RWPE1 (cell line): ENCODE measurements at regions not wholly inside any gene's neighbourhood (a gene's known extent, or its start where the extent isn't known, plus 50 kb on each side); places are given as distances from the start of the nearest gene placed in this dataset.
"Not testable (repeated sequence)": the region's sequence is repeated elsewhere in the genome, so short reads cannot be mapped to it uniquely, and the experiment has no call there.

ENCODE experiments used
- CTCF ChIA-PET: fragments of 350-600 bp; sonication (Branson Sonifier 250); formaldehyde crosslinking; extraction: SDS; loops from one replicate; lab custom pipeline; 2021; lab: Yijun Ruan, JAX
- POLR2A ChIA-PET: fragments of 400-600 bp; formaldehyde crosslinking; extraction: SDS; loops from one replicate; lab custom pipeline; 2020; ENCODE audit warnings: antibody characterized with exemption; ENCODE audit not compliant: low non-redundant PET; lab: Yijun Ruan, JAX
- DNase-seq: peaks from one replicate; pipeline ENCODE4 v3.0.0; 2012; ENCODE audit warnings: low spot score
- H3K27ac ChIP-seq: fragments of 450-650 bp; 2 replicates; pipeline ENCODE4 v1.5.1; 2017
- TF ChIP-seq, protein P1 (sequence below): fragments of 450-650 bp; conservative IDR thresholded peaks from 2 replicates; pipeline ENCODE4 v1.5.1; 2017; ENCODE audit warnings: low read depth, mild to moderate bottlenecking

DNA sequence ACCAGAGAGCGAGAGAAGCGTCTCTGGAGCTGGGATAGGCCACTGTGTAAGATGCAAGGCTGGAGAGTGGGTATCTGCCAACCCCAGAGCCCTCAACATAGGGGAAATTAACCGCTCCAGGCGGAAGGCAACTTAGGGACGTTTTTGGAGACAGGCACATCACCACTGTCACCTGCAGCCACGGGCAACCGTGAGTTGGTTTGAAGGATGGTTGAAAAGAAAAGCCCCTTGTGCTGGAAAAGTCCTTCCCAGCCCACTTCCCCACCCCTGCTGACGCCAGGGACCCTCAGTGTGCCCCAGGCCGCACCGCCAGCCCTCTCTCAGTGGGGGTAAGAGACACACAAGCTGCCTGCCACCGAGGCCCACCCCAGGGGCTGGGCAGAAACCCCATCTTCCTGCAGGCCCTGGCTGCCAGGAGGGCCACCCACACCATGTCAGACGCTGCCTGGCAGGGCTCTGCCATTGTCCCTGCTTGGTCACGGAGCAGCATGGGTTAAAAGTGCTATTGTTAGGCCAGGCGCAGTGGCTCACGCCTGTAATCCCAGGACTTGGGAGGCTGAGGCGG lies 139.4 kb downstream of the NPIPB11 start:
- POLR2A ChIA-PET, H3K27ac ChIP-seq, CTCF ChIA-PET, DNase-seq: not testable (repeated sequence)

DNA sequence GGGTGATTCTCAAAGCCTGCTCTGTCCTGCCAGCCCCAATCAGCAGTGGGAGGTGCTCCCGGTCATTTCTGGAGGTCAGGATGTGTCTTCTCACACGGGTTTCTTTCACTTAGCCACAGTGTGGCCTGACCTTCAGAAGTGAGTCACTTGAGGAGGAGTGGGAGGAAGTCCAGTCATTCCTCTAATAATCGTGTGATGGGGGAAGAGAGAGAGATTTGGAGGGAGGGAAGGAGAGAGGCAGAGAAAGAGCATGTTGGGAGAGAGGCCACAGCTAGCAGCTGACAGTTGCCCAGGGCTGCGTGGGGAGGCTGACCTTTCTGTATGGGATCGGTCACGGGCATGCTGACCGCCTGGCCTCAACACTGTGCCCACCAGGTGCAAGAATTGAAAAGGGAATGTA lies 139.9 kb downstream of the NPIPB11 start:
- POLR2A ChIA-PET, H3K27ac ChIP-seq, CTCF ChIA-PET: not testable (repeated sequence)
- peak; percentile 9 for DNase-seq

DNA sequence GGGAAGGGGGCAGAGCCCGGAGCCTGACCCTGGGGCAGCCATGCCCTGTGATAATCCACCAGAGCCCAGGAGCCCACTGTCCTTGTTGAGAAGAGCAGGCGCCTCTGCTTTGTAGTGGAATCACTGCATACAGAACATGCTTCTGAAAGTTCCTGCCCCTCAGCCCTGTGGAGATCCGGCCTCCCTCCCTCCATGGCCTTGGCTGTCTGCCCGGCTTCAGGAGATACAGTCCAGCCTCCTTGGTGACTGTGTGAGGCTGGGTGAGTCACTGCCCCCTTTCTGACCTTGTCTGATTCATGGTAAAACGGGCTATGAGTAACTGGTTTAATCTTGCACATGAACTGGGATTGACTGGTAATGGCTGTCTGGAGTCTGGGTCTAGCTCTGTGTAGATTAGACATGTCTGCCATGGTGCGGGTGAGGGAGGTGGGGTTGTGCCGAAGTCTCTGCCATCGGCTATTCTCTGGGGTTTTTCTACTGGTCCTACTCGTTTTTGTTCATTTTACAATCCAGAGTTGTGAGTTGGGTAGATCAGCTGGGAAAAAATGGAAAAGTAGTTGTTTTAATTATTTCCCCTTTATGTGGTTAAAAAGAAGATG lies 141.2 kb downstream of the NPIPB11 start:
- CTCF ChIA-PET, result interaction anchor here (0.6 kb wide), 2 partner anchors 12 to 28 kb away, joined by 3 read pairs; no protein-coding TSS in a partner anchor
- peak overlapping the region; percentile 72 for H3K27ac ChIP-seq
- POLR2A ChIA-PET, result not testable (repeated sequence)
- DNase-seq, result peak; percentile 87

DNA sequence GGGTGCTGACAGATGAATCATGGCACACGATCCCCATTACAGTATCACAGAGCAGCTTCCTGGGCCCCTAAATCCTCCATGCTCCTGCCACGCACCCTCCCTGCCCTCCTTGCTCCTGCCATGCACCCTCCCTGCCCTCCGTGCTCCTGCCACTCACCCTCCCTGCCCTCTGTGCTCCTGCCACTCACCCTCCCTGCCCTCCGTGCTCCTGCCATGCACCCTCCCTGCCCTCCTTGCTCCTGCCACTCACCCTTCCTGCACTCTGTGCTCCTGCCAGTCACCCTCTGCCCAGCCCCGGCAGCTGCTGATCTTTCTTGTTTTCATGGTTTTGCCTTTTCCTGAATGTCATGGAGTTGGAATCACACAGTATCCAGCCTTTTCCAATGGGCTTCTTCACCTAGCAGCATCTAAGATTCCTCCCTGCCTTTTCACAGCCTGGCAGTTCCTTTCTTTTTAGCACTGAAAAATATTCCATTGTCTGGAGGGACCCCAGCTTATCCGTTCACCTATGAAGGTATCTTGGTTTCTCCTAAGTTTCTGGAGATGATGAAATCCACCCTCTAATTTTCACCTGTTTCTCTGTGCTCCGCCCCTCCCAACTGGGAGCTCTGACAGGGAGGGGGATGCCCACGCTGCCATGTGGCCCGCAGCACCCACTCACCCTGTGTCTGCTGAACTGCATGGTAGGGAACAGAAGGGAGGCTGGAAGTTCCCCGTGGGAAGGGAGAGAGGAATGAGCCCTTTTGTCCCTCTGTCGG lies 142.3 kb downstream of the NPIPB11 start:
- POLR2A ChIA-PET, CTCF ChIA-PET, DNase-seq: not testable (repeated sequence)
- H3K27ac ChIP-seq, result peak overlapping the region; percentile 72

DNA sequence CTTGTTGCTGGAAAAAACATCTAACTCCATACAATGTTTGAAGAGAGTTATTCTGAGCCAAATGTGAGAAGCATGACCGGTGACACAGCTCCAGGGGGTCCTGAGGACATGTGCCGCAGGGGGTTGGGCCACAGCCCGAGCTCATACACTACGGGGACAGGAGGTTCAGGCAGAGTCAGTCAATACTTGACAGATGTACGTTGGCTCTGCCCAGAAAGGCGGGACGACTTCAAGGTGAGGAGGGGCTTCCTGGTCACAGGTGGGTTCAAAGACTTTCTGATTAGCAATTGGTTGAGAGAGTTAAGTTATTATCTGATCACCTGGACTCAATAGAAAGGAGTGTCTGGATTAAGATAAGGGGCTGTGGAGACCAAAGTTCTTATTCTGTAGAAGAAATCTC lies 143.8 kb downstream of the NPIPB11 start:
- H3K27ac ChIP-seq, POLR2A ChIA-PET, DNase-seq: not testable (repeated sequence)
- CTCF ChIA-PET, result interaction anchor here (0.6 kb wide), 1 partner anchor 83 kb away, joined by 3 read pairs; no protein-coding TSS in a partner anchor

DNA sequence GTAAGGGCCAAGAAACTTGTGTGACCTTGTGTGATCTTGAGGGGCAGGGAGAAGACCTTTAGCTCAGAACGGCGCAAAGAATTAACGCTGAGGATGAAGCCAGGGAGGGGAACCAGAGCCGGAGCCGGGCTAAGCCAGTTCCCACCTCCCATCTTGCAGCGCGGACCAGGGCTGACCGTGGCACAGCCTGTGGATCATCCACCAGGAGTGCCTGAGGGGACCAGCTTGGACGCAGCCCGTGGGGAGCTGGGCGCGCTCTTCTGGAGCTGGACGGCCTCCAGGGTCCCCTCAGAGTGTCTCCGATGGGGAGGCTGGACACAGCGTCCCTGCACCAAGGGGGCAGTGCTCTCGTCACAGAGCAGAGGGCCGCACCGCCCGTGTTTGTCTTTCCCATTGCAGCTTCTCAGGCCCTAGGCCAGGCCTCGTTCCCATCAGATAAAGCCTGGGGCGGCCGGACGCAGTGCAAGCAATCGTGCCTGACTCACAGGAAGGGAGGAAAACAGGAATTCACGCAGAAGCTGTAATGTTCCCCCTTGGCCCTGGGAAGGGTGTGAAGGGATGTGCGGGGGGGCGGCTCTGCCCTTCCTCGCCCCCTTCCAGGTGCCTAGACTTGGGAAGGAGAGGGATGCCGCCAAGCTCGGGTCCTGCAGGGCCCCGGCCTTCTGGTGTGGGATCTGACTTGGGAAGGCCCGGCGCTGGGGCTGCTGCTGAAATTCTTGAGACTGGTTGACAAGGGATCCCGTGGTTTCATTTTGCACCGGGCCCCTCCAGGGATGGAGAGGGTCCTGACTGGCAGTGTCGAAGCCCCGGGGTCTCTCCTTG lies 144.9 kb downstream of the NPIPB11 start:
- CTCF ChIA-PET, DNase-seq, POLR2A ChIA-PET: not testable (repeated sequence)
- H3K27ac ChIP-seq, result peak overlapping the region; percentile 69

DNA sequence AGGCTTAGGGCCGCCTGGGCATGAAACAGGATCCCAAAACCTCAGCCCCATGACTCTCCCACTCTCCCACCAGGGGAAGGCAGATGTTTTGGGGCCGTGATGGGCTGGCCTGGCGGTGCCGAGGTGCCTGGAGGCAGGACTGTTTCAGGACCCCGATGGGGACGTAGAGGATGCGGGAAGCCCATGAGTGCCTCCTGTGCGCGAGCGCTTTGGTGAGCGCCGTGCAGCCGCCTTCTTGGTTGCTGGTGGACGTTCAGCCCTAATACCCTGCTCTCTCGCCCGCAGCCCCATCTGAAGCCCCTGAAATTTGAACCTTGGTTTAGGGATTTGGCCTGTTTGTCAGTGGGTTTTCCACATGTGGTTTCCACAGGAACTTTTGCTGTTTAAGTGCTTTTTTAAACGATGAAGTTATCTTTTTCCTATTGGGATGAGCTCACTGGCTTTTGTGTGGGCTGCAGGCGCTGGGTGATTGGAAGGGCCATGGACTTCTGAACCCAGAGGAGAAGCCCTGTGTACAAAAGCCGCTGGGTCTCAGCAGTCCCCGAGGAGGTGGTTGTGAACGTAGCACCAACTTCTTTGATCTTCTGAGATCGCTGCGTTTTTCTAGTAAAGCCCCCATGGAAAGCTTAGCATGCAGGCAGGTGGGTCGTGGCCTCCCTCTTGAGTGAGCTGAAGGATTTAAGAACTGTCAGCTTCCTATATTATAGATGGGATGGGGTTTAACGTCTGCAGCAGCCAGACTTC lies 145.7 kb downstream of the NPIPB11 start:
- CTCF ChIA-PET, DNase-seq, POLR2A ChIA-PET: not testable (repeated sequence)
- H3K27ac ChIP-seq, result peak overlapping the region; percentile 69

DNA sequence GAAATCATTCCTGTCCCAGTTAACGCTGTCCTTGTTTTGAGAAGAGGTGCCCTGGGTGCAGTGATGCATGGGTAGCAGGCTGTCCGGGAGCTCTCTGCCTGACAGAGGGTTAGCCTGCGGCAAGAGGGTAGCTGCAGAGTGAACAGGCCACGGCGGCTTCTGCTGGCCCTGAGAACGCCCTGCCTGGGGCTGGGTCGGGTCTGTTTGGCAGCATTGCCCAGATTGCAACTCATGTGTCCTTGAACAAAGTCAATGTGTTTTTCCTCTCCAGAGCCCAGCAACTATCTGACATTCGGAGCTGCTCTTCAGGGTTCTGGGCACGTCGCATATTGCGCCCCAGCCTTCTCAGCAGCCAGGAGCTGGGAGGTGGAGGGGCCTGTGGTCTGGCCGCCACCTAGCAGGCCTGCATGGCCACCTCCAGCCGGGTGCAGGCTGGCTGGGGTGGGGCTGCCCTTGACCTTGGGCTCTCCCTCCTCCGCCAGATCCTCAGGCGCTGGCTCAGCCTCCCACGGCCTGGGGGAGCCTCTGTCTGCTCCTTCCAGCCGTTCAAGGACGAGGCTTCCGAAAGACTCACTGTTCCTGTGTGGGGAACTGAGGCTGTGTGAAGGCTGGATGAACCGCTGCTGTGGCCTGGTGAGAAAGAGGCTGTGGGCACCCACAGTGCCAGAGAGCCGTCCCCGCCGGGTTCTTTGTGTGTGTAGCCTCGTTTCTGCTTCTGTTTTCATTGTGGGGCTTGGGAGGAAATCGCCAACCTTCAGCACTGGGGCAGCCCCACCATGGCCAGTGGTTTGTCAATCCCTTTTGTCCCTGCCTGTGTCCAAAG lies 146.7 kb downstream of the NPIPB11 start:
- H3K27ac ChIP-seq, DNase-seq, CTCF ChIA-PET, POLR2A ChIA-PET: not testable (repeated sequence)

DNA sequence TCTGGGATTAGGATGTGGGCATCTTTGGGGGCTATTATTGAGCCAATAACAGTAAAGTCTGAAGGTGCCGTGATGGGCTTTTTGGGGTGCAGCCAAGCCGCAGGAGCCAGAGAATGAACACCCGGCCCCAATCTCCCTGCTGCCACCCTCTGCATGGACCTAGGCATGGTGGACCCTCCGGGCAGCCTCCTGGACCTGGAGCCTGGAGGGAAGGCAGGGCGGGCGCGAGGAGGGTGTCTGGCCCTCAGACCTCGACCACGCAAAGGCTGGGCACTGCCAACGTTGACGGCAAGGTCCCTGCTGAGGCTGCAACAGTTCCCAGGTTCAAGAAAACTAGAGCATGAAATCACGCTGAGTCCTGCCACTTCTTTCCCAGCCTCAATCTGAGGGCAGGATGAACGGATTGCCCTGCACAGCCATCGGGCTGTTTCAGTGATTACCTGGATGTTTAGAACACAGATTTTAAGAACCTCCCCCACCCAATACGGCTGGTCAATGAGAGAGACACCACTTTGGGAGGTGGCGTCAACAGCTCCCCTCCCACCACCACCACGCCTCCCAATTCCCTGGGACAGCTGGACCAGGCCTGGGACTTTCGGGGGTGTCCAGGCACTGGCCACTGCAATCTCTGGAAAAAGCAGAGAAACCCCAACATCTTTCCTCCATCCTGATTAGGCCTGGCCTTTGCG lies 147.4 kb downstream of the NPIPB11 start:
- CTCF ChIA-PET, H3K27ac ChIP-seq, DNase-seq, POLR2A ChIA-PET: not testable (repeated sequence)

DNA sequence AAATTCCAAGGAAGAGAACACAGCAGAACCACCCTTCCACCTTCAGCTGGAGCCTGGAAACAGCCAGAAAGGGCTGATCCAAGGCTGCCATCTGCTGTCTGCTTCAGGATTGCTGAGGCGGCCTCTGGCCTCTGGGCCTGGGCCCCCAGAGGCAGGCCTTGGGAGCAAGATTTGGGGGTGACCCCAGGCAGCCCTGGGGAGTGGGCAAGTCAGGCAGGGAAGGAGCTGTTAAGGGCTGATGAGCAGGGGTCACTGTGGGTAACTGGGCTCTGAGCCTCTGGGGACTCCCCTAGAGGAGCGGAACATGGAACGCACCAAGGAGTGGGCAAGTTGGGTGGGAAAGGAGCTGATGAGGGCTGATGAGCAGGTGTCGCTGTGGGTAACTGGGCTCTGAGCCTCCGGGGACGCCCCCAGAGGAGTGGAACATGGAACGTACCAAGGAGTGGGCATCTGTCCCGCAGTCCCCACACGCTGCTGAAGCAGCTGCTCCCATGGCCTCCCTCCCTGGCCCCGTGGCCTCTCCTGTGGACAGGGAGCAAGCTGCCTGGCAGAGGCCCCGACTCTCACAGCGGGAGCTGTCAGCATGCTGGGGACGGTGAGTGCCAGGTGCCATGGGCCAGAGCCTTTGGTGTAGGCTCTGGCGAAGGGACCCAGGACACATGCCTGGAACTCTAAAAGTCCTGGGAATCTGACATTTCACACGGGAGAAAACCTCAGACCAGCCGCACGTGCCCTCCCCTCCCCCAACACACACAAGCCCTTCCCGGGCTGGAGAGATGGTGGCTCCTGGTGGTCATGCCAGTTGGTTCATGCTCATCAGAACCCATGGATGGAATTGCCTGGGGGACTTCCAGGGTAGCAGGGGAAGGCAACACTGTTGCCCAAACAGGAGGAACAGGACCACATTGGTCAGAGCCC lies 148.8 kb downstream of the NPIPB11 start:
- DNase-seq, H3K27ac ChIP-seq, POLR2A ChIA-PET: not testable (repeated sequence)
- CTCF ChIA-PET, result interaction anchor here (0.7 kb wide), 1 partner anchor 607 kb away, joined by 4 read pairs; no protein-coding TSS in a partner anchor
- TF ChIP-seq, protein P1, sequence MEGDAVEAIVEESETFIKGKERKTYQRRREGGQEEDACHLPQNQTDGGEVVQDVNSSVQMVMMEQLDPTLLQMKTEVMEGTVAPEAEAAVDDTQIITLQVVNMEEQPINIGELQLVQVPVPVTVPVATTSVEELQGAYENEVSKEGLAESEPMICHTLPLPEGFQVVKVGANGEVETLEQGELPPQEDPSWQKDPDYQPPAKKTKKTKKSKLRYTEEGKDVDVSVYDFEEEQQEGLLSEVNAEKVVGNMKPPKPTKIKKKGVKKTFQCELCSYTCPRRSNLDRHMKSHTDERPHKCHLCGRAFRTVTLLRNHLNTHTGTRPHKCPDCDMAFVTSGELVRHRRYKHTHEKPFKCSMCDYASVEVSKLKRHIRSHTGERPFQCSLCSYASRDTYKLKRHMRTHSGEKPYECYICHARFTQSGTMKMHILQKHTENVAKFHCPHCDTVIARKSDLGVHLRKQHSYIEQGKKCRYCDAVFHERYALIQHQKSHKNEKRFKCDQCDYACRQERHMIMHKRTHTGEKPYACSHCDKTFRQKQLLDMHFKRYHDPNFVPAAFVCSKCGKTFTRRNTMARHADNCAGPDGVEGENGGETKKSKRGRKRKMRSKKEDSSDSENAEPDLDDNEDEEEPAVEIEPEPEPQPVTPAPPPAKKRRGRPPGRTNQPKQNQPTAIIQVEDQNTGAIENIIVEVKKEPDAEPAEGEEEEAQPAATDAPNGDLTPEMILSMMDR, result peak; percentile 40
